RCC 7860 (cell line): ENCODE measurements at regions not wholly inside any gene's neighbourhood (a gene's known extent, or its start where the extent isn't known, plus 50 kb on each side); places are given as distances from the start of the nearest gene placed in this dataset.
"Not testable (repeated sequence)": the region's sequence is repeated elsewhere in the genome, so short reads cannot be mapped to it uniquely, and the experiment has no call there.

Experiments used
- DNase-seq: peaks from one replicate; pipeline ENCODE4 v3.0.0-alpha.2; 2015; ENCODE audit warnings: low spot score
- FAIRE-seq: peaks from 2 replicates; lab custom pipeline; 2012; peaks lifted over from hg19 to GRCh38; lab: Jason Lieb, UNC

GRCh38 chr6:9365378-9365777, 930.0 kb upstream of the SLC35B3 start:
- DNase-seq (no peak), FAIRE-seq (no peak)

GRCh38 chr6:9361749-9362148, 926.4 kb upstream of the SLC35B3 start:
- DNase-seq, result no peak
- FAIRE-seq, result no peak

GRCh38 chr6:9360881-9361280, 925.5 kb upstream of the SLC35B3 start:
- FAIRE-seq (no peak), DNase-seq (peak; percentile 32)

- FAIRE-seq, result no peak
Measured at GRCh38 chr6:9347608-9348007, 912.3 kb upstream of the SLC35B3 start.

GRCh38 chr6:9346923-9347322, 911.6 kb upstream of the SLC35B3 start:
- no peak for DNase-seq
- no peak for FAIRE-seq

More at GRCh38 chr6:9347608-9348007, 912.3 kb upstream of the SLC35B3 start:
- no peak for DNase-seq

- no peak for FAIRE-seq
- DNase-seq, result no peak
Measured at GRCh38 chr6:9335431-9335830, 900.1 kb upstream of the SLC35B3 start.

GRCh38 chr6:9334979-9335378, 899.6 kb upstream of the SLC35B3 start:
- DNase-seq, result no peak
- no peak for FAIRE-seq

GRCh38 chr6:9332241-9332780, 897.0 kb upstream of the SLC35B3 start:
- DNase-seq (no peak), FAIRE-seq (no peak)

GRCh38 chr6:9316831-9317230, 881.5 kb upstream of the SLC35B3 start:
- FAIRE-seq, result no peak
- no peak for DNase-seq

- FAIRE-seq (no peak), DNase-seq (no peak)
Measured at GRCh38 chr6:9315966-9316650, 880.8 kb upstream of the SLC35B3 start.

GRCh38 chr6:9308284-9308683, 872.9 kb upstream of the SLC35B3 start:
- DNase-seq (no peak), FAIRE-seq (no peak)

GRCh38 chr6:9307786-9308185, 872.4 kb upstream of the SLC35B3 start:
- FAIRE-seq (no peak), DNase-seq (no peak)

GRCh38 chr6:9307187-9307586, 871.8 kb upstream of the SLC35B3 start:
- FAIRE-seq, result no peak

GRCh38 chr6:9295644-9296043, 860.3 kb upstream of the SLC35B3 start:
- no peak for DNase-seq
- no peak for FAIRE-seq

More at GRCh38 chr6:9307187-9307586, 871.8 kb upstream of the SLC35B3 start:
- DNase-seq, result no peak

- FAIRE-seq (no peak), DNase-seq (no peak)
Measured at GRCh38 chr6:9292975-9293374, 857.6 kb upstream of the SLC35B3 start.

GRCh38 chr6:9290342-9290741, 855.0 kb upstream of the SLC35B3 start:
- not testable (repeated sequence) for FAIRE-seq, DNase-seq

GRCh38 chr6:9272671-9273070, 837.3 kb upstream of the SLC35B3 start:
- DNase-seq (no peak), FAIRE-seq (no peak)

- FAIRE-seq, result no peak
- DNase-seq, result no peak
Measured at GRCh38 chr6:9266741-9267140, 831.4 kb upstream of the SLC35B3 start.

- FAIRE-seq, result no peak
Measured at GRCh38 chr6:9257215-9257614, 821.9 kb upstream of the SLC35B3 start.

GRCh38 chr6:9254251-9254650, 818.9 kb upstream of the SLC35B3 start:
- DNase-seq (no peak), FAIRE-seq (no peak)

More at GRCh38 chr6:9257215-9257614, 821.9 kb upstream of the SLC35B3 start:
- no peak for DNase-seq

GRCh38 chr6:9252799-9253198, 817.5 kb upstream of the SLC35B3 start:
- no peak for FAIRE-seq
- DNase-seq, result no peak

GRCh38 chr6:9250852-9251251, 815.5 kb upstream of the SLC35B3 start:
- no peak for FAIRE-seq
- peak; percentile 15 for DNase-seq

- DNase-seq, result no peak
Measured at GRCh38 chr6:9248133-9248532, 812.8 kb upstream of the SLC35B3 start.

More at GRCh38 chr6:9248133-9248532, 812.8 kb upstream of the SLC35B3 start:
- FAIRE-seq, result no peak
